ENCODE measurements at regions not wholly inside any gene's neighbourhood (a gene's known extent, or its start where the extent isn't known, plus 50 kb on each side); places are given as distances from the start of the nearest gene placed in this dataset.

DNA sequence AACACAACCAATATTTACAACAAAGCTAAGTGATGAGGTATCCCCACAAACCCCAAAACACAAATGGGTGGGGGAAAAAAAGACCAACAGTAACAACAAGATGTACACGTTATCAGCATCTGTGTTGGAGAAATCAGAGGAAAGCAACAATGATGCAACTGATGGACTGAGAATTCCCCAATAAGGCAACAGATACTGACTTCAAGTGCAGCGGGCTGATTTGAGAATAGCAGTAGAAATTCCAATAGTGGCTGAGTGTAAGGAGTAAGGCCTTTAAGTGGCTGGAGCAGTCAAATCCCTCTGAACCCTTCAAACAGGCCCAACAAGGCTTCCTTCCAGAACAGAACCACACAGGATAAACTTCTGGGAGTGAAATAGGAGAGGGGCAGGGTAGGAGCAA lies 97.6 kb downstream of the TM2D1 start:
- H3K9me3 Mint-ChIP-seq: no peaks in the 10 kb centered on the region
- no peak for ATAC-seq
- H3K36me3 Mint-ChIP-seq: no peaks in the 10 kb centered on the region
- DNase-seq (ENCODE audit: low spot score in 2 of 2): no peak
- no peak overlapping the region for H3K27ac Mint-ChIP-seq

DNA sequence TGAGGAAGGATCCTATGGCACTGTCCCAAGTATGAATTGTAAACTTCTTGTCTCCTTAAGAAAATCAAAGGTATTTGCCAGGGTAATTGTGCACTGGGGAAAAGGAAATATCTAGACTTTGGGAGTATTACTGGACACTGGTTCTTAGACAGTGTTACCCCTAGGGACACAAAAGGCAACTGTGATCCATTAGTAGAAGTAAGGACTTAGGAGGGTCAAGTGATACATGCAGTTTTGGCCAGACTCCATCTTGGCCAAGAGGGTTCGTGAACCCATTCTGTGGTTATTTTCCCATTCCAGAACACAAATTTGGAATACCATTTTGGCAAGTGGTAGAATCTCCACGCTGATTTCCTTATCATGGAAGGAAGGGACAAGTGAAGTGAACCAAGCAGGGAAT lies 98.1 kb downstream of the TM2D1 start:
- DNase-seq (ENCODE audit: low spot score in 2 of 2) (no peak), ATAC-seq (no peak)
- no peak overlapping the region for H3K27ac Mint-ChIP-seq
- H3K36me3 Mint-ChIP-seq: no peaks in the 10 kb centered on the region
- H3K9me3 Mint-ChIP-seq: no peaks in the 10 kb centered on the region

DNA sequence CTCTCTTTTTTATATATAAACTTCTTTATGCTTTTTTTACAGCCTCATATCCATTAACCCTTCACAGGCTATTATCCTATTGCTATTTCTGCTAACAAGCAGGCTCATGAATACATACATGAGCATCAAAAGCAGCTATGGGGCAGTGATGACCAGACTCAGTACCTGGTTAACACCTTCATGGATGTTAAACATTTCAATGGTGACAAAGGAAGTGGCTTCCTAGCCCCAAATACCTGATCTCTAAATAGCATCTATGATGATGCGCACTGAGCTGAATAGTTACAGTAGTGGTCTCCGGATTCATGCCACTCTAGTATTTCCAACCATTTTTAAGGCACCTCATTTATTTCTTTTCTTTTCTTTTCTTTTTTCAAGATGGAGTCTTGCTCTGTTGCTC lies 101.1 kb downstream of the TM2D1 start:
- Mint-ChIP-seq H3K27ac (no peak overlapping the region), H3K9me3 (no peaks in the 10 kb centered on the region), H3K36me3 (no peaks in the 10 kb centered on the region)
- no peak for ATAC-seq
- DNase-seq (ENCODE audit: low spot score in 2 of 2): no peak

DNA sequence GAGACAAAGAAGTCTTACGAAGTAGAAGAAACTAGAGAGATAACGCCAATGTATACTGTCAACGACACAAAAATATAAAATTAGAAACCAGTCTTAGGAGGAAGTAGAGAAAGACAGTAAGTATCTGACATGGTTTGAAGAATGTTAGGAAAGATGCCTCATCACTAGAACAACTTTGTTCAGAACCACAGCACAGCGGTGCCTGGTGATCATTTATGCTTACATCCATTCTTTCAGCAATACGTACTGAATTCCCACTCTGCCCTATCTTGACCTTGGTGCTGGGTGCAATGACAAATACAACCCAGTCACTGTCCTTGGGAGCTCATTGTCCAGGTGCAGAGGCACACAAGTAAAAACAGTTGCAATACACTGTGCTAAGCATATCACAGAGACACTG lies 104.4 kb downstream of the TM2D1 start:
- no peak for DNase-seq (ENCODE audit: low spot score in 2 of 2)
- no peak for ATAC-seq
- H3K9me3 Mint-ChIP-seq: no peaks in the 10 kb centered on the region
- H3K36me3 Mint-ChIP-seq: no peaks in the 10 kb centered on the region
- no peak overlapping the region for H3K27ac Mint-ChIP-seq

DNA sequence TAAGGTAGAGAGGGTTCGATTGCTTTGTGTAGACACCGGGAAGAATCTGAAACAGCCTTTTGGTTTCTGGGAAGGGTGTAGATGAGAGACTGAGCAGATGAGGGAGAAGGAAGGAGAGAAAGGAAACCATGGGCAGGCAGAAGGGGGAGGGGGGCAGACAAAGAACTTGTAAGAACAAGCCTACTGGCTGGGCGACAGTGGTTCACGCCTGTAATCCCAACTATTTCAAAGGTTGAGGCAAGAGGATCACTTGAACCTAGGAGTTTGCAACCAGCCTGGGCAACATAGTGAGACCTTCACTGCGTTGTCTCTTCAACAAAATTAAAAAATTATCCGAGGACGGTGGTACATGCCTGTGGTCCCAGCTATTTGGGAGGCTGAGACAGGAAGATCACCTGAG lies 106.2 kb downstream of the TM2D1 start:
- Mint-ChIP-seq H3K9me3 (no peaks in the 10 kb centered on the region), H3K36me3 (no peaks in the 10 kb centered on the region), H3K27ac (no peak overlapping the region)
- DNase-seq (ENCODE audit: low spot score in 2 of 2) (no peak), ATAC-seq (no peak)

DNA sequence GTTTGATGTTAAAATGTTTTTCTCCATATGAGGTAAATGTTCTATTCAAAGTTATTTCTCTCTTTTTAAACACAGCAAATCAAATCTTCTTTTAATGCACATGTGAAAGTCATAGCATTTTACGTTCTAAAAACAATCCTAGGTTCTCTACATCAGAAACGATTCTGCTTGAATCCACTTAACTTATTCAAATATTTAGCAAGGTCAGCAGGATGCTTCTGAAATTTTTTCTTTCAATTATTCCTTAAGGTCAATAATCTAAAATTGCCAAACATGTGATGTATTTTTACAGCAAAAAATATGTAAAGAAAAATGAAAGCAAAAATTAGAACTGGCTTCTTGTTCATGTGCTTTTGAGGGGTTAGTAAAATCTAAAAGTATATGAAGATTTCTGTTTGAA lies 106.7 kb downstream of the TM2D1 start:
- Mint-ChIP-seq H3K36me3 (no peaks in the 10 kb centered on the region), H3K9me3 (no peaks in the 10 kb centered on the region), H3K27ac (no peak overlapping the region)
- DNase-seq (ENCODE audit: low spot score in 2 of 2): no peak
- ATAC-seq: no peak

DNA sequence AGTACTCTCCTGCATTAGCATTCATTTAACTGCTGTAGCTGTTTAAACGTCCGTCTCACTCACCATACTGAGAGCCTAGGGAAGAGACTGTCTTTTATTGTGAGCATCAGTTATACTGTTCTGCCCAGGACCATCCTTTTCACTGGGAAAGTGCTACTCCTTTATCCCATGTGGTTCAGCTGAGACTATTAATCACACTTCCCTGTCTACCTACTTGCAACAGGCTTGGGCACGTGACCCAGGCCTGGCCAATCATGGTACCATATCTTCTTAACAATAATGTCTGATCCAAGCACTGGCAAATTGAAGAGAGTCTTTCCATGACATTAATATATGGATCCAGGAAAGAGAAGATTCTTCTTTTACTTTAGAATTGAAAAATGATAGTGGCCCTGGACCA lies 108.1 kb downstream of the TM2D1 start:
- DNase-seq (ENCODE audit: low spot score in 2 of 2): no peak
- Mint-ChIP-seq H3K27ac (no peak overlapping the region), H3K36me3 (no peaks in the 10 kb centered on the region), H3K9me3 (no peaks in the 10 kb centered on the region)
- no peak for ATAC-seq

DNA sequence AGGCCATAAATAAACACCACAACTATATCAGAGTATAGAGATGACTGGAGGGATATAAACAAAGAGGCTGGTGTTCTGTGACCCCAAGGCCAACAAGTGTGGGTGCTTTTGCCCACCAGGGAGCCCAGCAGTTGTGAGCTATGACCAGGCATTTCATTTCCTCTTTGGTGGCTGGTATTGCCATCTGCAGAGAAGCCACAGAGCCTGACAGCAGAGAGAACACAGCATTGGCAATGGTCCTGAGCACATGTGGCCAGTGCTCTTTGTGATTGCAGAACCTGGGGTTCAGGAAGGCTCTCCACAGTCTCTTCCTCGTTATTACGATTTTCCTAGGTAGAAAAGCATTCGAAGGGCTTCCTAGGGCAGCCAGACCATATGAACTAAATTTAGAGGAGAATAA lies 112.3 kb downstream of the TM2D1 start:
- no peak for DNase-seq (ENCODE audit: low spot score in 2 of 2)
- no peak for ATAC-seq
- Mint-ChIP-seq H3K36me3 (no peaks in the 10 kb centered on the region), H3K9me3 (no peaks in the 10 kb centered on the region), H3K27ac (no peak overlapping the region)

DNA sequence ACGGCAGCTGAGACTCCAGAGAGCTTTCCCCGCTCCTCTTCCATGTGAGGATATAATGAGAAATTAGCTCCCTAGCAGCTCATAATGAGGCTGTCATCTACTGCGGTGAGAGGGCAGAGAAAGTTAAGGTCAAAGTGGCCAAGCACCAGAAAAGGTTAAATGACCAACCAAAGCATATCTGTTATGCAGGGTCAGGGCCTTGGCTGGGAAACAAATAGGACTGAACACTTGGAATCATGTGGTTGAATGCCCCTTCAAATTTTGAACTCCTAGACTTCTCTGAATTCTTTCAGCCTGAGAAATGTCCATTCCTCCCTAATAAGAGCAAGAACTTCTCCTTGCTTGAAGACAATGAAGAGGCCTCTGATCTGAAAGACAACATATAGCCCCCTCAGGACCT lies 115.9 kb downstream of the TM2D1 start:
- Mint-ChIP-seq H3K27ac (no peak overlapping the region), H3K9me3 (no peaks in the 10 kb centered on the region), H3K36me3 (no peaks in the 10 kb centered on the region)
- DNase-seq (ENCODE audit: low spot score in 2 of 2) (no peak), ATAC-seq (no peak)

DNA sequence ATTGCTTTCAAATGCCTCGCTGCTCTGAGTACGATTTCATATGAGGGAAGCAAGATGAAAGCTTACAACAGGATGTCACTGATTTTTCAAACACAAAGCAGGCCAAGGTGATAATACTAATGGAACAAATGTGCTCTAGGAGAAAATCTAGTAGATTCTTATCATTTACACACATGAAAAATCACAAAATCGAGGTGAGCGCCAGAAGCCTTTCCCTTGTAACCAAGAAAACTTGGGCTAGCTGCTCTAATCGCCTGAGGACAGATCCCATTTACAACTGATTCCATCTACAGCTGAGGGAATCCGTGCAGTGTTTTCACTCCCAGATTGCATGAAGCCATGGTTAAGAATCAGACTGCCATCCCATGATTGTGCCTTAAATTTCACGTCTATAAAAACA lies 117.5 kb downstream of the TM2D1 start:
- ATAC-seq: no peak
- Mint-ChIP-seq H3K27ac (no peak overlapping the region), H3K9me3 (no peaks in the 10 kb centered on the region)

DNA sequence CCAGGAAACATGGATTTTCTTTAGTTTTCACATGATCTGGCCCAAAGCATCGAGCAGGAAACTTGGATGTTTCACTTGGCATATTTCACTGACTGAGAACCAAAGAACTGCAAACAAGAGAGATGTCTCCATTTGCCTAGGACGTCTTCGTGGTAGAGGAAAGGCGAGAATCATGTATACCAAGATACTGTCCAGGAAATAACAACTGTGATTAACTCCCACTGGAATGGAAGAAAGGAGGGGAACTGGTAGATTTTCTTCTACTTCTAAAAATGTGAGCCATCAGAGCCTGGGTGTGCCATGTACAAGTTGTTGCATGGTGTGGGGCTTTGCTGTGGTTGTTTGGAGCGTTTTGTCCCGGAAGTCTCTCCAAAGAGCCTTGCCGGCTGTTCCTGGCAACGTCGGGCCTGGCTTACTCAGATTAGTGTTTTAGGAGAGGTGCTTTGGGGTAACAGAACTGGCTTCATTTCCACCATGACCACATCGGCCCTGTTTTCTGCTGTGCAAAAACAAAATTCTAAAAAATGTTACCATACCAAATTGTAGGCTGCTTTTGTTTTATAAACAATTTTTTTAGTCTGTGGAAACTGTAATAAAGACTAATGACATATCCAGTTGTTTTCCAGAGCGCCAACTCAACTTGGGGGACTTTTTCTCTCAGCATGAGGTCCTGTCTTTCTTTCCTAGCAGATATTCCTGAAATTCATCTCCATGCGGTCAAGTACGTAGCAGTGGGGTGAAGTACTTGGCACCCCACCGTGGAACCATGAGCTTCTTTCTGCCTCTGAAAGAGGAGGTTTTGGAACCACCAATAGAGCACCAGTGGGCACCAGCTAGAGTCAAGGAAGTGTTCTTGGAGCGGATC lies 118.3 kb downstream of the TM2D1 start:
- ATAC-seq (no peak), DNase-seq (ENCODE audit: low spot score in 2 of 2) (no peak)
- Mint-ChIP-seq H3K36me3 (no peaks in the 10 kb centered on the region), H3K9me3 (no peaks in the 10 kb centered on the region), H3K27ac (no peak overlapping the region)

More for the DNA sequence above, 117.5 kb downstream of the TM2D1 start:
- no peaks in the 10 kb centered on the region for H3K36me3 Mint-ChIP-seq
- DNase-seq (ENCODE audit: low spot score in 2 of 2): no peak

DNA sequence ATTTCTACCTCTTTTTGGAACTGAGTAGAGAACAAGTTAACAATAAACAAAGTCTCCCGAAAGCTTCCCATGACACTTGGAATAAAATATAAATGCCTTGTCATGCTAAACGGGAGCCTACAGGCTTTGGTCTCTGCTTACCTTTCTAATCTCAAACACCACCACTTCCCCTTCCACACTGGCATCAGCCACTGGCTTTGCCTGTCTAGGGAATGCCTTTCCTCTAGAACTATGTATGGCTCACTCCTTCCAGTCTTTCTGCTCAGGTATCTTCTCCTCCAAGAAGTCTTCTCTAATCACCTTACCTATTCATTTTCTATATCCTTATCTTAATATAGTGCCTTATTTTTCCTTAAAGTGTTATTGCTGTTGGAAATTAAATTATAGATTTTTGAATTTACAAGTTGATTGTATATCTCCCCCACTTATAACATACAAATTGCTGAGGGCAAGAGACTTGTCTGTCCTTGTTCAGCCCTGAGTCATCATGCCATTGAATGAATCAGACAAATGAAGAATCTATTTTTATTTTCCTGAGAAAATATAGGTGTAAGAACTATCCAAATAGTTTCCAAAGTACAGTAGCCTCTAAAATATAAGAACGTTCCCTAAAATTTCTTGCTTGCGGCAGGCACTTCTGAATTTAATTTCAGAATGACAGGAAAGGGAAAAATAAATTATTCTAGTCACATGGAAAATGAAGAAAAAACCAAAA lies 119.2 kb downstream of the TM2D1 start:
- DNase-seq (ENCODE audit: low spot score in 2 of 2): no peak
- no peak overlapping the region for H3K27ac Mint-ChIP-seq

DNA sequence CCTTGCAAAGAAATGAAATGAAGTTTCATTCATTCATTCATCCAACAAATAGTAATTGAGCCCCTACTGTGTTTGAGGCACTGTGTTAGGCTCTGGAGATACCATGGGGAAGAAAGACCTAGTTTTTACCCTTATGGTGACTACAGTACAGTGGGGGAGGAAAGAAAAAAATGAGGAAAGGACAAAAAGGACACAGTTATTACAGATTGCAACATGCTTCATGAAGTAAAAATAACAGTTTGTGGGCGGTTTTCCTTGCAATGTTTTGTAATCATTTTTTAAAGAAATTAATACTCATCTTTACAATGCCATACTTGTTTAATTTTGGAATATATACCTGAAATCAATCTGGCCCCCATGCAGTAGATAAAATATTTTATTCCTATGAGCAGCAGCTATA lies 120.3 kb downstream of the TM2D1 start:
- DNase-seq (ENCODE audit: low spot score in 2 of 2): no peak
- Mint-ChIP-seq H3K27ac (no peak overlapping the region), H3K36me3 (no peaks in the 10 kb centered on the region), H3K9me3 (no peaks in the 10 kb centered on the region)
- ATAC-seq: no peak

More for the DNA sequence above, 119.2 kb downstream of the TM2D1 start:
- ATAC-seq: no peak
- no peaks in the 10 kb centered on the region for H3K9me3 Mint-ChIP-seq
- no peaks in the 10 kb centered on the region for H3K36me3 Mint-ChIP-seq

DNA sequence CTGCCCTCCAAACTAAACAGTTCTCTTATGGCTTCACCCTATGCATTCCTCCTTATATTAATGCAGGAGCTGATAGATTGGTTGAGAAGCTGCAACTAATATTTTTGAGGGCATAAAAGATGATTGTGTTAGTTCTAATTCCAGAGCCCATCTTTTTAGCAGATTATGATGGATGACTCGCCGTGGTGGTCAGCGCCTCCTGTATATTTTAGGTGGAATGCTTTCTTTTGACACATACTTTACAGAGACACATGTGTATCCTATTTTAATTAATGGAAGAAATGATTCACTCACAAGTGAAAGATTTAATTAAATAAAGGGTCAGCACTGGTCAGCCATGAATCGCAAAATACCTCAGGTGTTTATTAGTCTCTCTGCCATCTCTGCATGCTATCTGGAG lies 120.7 kb downstream of the TM2D1 start:
- DNase-seq (ENCODE audit: low spot score in 2 of 2): no peak
- no peaks in the 10 kb centered on the region for H3K9me3 Mint-ChIP-seq
- no peak for ATAC-seq
- H3K27ac Mint-ChIP-seq: no peak overlapping the region
- H3K36me3 Mint-ChIP-seq: no peaks in the 10 kb centered on the region

DNA sequence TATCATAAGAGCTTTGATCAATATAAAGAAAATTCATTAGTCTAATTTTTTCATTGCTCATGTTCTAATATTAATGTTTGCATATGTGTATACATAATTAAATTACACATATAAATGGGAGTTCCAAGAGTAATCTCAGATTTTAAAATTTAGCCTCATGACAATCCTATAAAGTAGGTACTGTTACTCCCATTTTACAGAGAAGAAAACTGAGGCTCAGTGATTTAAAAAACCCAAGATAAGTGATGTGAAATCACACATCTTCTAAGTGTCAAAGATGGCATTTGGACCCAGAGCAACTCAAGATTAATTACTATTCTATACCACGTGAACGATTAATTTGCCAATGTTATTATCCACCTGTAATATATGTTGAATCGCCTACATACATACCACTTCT lies 122.3 kb downstream of the TM2D1 start:
- DNase-seq (ENCODE audit: low spot score in 2 of 2) (no peak), ATAC-seq (no peak)
- H3K36me3 Mint-ChIP-seq: no peaks in the 10 kb centered on the region
- H3K9me3 Mint-ChIP-seq: no peaks in the 10 kb centered on the region
- H3K27ac Mint-ChIP-seq: no peak overlapping the region

DNA sequence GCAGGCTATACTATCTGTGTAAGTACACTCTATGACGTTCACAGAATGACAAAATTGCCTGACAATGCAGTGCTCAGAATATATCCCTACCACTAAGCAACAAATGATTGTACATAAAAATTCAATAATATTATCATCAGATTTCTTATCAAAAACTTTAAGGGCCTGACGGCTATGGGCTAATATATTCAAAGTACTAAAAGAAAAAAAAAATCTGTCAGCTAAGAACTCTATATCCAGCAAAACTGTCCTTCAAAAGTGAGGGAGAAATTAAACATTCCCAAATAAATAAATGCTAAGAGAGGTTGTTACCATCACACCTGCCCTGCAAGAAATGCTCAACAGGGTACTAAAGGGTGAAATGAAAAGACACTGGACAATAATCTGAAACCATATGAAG lies 127.3 kb downstream of the TM2D1 start:
- ATAC-seq: no peak
- no peak for DNase-seq (ENCODE audit: low spot score in 2 of 2)
- Mint-ChIP-seq H3K27ac (no peak overlapping the region), H3K9me3 (no peaks in the 10 kb centered on the region), H3K36me3 (no peaks in the 10 kb centered on the region)

DNA sequence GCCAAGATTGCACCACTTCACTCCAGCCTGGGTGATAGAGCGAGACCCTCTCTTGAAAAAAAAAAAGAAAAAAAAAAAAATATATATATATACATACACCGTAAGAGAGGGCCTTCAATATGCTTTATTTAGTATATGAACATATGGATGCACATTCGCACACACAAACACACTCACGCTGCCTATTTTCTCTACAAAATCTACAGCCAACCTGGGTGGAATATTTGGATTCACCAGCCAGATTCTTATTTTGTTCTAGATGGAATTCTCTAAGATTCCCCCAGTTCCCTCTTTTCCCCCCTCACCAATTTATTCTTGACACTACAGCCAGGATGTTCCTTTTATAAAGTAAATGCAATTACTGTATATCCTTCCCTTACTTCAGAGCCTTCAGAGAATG lies 131.6 kb downstream of the TM2D1 start:
- no peaks in the 10 kb centered on the region for H3K9me3 Mint-ChIP-seq
- H3K27ac Mint-ChIP-seq: no peak overlapping the region
- ATAC-seq (no peak), DNase-seq (ENCODE audit: low spot score in 2 of 2) (no peak)
- no peaks in the 10 kb centered on the region for H3K36me3 Mint-ChIP-seq

DNA sequence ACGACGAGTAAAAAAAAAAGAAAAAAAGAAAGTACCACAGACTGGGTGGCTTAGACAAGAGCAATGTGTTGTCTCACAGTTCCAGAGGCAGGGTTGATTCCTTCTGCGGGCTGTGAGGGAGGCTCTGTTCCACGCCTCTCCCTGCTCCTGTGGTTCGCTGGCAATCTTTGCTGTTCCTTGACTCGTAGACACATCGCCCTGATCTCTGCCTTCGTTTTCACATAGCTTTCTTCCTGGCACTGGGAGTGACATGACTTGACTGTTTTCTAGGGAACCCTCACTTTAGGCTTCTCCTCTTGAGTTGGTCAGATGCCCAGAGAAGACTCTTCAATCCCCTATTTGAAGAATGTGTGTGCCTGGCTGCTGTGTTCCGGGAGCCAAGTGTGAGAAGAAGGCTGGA lies 133.6 kb downstream of the TM2D1 start:
- Mint-ChIP-seq H3K27ac (no peak overlapping the region), H3K36me3 (no peaks in the 10 kb centered on the region), H3K9me3 (no peaks in the 10 kb centered on the region)
- no peak for ATAC-seq
- no peak for DNase-seq (ENCODE audit: low spot score in 2 of 2)

Data from activated naive CD4-positive, alpha-beta T cell treated with anti-CD3 and anti-CD28 coated beads, Interleukin-2, amount 50 U/mL, for 72 hours (primary cell).